Muscle of back (tissue), 3 donors: ENCODE measurements at regions not wholly inside any gene's neighbourhood (a gene's known extent, or its start where the extent isn't known, plus 50 kb on each side); places are given as distances from the start of the nearest gene placed in this dataset.

ENCODE experiments used
- DNase-seq, 3 donors: peaks; one replicate each; pipeline versions ENCODE4 v3.0.0 to v3.0.0-alpha.2; 2013

DNA sequence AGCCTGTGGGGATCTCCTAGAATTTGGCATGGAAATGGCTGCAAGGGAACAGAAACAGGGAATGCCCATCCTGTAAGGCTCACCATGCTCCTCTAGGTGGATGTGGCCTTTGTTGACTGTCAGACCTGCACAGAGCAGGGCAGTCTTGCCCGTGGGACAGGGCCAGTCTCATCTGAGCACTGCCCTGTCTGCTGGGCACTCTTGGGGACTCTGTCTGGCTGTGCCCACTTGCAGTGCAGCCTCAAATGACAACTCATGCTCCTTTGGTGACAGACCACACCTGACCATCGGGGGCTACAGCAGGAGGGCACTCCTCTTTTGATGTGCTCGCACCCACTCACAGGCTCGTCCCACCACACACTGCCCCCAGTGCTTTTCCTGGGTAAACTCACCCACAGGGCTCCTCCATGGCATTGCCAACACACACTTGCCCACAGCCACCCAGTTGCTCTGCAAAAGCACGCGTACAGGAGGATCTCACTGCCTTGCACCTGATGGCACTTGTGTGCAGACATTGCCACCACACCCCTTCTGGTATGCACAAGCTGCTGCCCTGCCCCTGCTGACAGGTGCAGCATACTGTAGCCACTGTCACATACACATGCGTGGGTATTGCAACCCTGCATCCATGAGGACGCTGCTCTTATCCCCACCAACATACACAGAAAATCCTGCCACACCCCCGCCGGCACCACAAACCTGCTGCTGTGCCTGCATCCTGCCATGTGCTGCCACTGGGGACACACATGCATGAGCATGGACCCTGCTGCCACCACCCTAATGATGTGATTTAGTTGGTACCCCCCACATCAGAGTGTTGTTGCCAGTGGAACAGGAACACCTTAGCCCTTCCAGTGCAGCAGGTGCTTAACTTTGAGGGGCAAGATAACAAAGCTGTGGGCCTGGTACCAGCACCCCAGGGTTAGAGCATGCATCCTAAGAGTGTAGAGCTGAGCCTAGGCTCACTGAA is 100.1 kb upstream of the ARHGEF9 start:
- no peak for DNase-seq

DNA sequence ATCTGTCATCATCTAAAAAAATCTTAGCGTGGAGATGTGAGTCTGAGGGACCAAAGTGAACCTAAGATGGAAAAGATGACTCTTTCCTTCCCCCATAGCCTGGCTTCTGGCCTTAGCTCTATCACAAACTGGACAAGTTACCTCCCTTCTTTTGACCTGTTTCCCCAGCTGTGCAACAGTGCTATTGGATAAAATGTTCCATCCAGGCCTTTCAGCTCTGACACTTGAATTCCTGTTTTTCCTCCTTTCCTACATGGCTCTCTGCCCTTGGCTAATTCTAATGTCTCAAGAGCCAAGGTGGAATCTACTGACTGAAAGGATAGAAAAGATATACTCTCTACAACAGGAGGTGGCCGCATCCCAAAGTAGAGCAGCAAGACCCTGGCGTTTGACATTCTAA is 84.5 kb upstream of the ARHGEF9 start:
- peak in 2 of 3 donors; percentile 15 to 32 for DNase-seq

DNA sequence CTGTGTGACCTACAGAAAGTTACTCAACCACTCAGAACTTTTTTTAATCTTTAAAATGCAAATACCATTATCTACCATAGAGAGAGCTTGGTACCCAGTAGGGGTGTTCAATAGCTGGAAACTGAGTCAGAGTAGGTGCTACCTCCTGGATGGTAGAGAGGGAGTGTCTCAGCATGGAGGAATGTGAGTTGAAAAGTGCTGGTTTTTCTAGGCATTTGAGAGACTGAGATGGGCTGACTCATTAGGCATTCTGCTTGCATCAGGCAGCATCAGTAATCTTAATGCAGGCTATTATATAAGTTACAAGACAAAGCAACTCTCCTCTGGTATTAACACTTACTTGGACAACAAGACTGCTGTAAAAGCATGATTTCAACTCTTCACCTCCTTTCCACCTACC is 70.9 kb upstream of the ARHGEF9 start:
- DNase-seq: peak in 1 of 3 donors; percentile 3

DNA sequence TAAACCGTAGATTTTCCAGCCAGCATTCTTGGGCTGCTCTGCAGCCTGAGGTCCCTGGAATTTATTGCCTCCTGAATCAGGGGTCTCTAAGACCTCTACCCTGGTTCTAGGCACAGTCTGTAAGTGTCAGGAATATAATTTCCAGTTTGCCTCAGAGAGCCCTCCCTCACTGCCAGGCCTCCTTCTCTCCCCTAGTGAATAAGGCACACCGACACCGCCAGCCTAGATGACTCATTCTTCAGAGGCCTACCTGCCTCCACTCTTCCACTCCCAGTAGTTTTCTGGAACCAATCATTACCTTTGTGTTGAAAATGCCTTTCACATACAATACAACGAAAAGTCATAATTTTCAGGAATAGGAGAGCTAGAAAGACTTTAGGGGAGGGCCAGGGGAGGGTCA is 50.3 kb upstream of the ARHGEF9 start:
- DNase-seq: no peak
